GM06990 (cell line): ENCODE measurements at regions not wholly inside any gene's neighbourhood (a gene's known extent, or its start where the extent isn't known, plus 50 kb on each side); places are given as distances from the start of the nearest gene placed in this dataset.

Experiments
- DNase-seq: peaks from one replicate; pipeline ENCODE4 v3.0.0-alpha.2; 2011; ENCODE audit not compliant: insufficient read length; ENCODE audit errors: extremely low read depth
- H3K27me3 ChIP-seq: replicated peaks from 2 replicates; pipeline ENCODE4 v1.6.0; 2011; ENCODE audit warnings: low read length; ENCODE audit not compliant: control insufficient read depth, insufficient read depth
- H3K36me3 ChIP-seq: 2 replicates; pipeline ENCODE4 v1.5.1; 2011; ENCODE audit warnings: low read length; ENCODE audit not compliant: control insufficient read depth, insufficient read depth
- H3K4me3 ChIP-seq: replicated peaks from 2 replicates; pipeline ENCODE4 v1.5.1; 2011; ENCODE audit warnings: low read depth, mild to moderate bottlenecking, control low read depth, low read length
- TF ChIP-seq, protein P1 (sequence below): IDR thresholded peaks from 2 replicates; pipeline ENCODE4 v1.5.1; 2011; ENCODE audit warnings: low read length, control low read depth, mild to moderate bottlenecking, inconsistent platforms; ENCODE audit not compliant: insufficient read depth, poor library complexity, severe bottlenecking

DNA sequence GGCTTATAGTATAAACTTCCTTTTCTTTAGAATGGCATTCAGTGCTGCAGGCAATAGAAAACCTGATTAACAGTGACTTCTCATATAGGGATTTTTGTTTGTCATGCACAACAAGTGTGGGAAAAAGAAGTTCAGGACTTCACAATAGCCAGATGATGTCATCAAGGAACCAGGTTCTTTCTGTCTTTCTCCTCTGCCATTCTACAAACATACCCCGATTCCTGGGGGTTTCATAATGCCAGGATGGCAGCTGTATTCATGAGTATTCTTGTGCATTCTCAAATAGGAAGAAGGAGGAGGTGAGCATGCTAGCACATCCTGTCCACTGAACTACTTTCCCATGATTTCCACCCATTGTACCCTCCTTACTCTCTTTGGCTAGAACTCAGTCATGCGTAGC, 182.7 kb upstream of the EEA1 start:
- Histone ChIP-seq H3K4me3 (no peak overlapping the region), H3K27me3 (no peaks in the 10 kb centered on the region), H3K36me3 (no peaks in the 10 kb centered on the region)
- TF ChIP-seq, protein P1, sequence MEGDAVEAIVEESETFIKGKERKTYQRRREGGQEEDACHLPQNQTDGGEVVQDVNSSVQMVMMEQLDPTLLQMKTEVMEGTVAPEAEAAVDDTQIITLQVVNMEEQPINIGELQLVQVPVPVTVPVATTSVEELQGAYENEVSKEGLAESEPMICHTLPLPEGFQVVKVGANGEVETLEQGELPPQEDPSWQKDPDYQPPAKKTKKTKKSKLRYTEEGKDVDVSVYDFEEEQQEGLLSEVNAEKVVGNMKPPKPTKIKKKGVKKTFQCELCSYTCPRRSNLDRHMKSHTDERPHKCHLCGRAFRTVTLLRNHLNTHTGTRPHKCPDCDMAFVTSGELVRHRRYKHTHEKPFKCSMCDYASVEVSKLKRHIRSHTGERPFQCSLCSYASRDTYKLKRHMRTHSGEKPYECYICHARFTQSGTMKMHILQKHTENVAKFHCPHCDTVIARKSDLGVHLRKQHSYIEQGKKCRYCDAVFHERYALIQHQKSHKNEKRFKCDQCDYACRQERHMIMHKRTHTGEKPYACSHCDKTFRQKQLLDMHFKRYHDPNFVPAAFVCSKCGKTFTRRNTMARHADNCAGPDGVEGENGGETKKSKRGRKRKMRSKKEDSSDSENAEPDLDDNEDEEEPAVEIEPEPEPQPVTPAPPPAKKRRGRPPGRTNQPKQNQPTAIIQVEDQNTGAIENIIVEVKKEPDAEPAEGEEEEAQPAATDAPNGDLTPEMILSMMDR: no peak
- DNase-seq: no peak

DNA sequence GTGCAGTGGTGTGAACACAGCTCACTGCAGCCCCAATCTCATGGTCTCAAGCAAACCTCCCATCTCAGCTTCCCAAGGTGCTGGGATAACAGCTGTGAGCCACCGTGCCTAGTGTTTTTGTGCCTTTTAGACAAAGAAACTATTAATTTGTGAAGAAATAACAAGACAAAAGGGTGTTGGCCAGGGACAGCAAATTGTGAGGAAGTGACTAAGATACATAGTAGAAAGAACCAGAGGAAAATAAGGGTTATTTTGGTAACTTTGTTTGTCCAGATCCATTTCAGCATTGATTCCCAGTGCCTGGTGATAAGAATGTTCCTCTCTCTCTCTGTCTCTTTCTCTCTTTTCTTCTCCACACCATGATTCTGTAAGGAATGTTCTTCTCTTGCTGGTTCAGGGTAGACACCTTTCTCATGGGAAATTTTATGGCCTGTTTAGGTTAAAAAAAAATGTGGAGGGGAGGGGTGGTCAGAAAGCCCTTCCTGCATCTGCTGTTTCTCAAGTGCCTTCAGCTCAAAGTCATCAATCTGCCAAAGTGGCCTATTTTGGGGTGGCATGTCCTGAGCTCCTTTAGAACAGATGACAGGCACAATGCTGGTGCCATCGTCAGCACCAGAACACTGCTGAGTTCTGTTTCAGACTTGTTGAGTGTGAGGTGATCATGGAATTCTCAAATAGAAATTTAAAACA, 184.4 kb upstream of the EEA1 start:
- Histone ChIP-seq H3K4me3 (no peak overlapping the region), H3K27me3 (no peaks in the 10 kb centered on the region), H3K36me3 (no peaks in the 10 kb centered on the region)
- TF ChIP-seq, protein P1: no peak
- DNase-seq: no peak

DNA sequence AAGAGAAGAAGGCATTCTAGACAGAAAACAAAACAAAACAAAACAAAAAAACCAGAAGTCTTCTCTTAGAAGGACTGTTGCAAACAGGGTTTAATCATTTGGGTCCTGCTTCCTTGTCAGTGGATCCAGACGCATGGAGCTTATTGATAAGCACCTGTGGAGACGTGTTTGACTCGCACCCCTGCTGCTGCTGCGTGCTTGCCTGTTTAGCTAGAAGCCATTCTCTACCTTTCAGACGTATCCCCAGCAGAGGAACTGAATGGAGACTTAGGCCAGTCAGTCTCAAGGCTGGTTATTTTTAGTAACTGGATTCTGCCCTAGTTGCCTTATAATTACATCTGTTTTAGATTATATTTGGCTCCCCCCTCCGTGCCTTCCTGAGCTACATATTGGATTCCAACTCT, 186.1 kb upstream of the EEA1 start:
- no peak for DNase-seq
- TF ChIP-seq, protein P1: no peak
- no peaks in the 10 kb centered on the region for H3K36me3 ChIP-seq
- H3K27me3 ChIP-seq: no peaks in the 10 kb centered on the region
- H3K4me3 ChIP-seq: no peak overlapping the region

DNA sequence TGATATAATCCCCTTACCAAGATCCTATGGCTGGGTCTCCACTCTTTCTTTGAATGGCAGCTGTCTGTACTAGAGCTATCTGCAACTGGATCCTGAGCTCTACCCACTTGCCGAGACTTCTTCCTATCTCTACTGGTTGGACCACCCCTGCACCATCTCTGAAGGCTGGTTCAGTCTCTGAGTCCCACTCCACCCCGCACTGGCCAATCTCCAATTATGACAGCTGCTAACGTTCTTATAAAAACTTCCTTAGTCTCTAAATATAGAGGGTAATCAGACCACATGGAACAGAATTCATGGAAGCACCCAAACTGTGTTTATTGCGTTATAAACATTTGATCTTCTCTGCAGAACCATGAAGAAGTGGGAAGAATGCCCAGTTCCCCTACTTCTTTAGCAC, 186.6 kb upstream of the EEA1 start:
- no peaks in the 10 kb centered on the region for H3K36me3 ChIP-seq
- no peak for DNase-seq
- H3K27me3 ChIP-seq: no peaks in the 10 kb centered on the region
- TF ChIP-seq, protein P1: no peak
- H3K4me3 ChIP-seq: no peak overlapping the region

DNA sequence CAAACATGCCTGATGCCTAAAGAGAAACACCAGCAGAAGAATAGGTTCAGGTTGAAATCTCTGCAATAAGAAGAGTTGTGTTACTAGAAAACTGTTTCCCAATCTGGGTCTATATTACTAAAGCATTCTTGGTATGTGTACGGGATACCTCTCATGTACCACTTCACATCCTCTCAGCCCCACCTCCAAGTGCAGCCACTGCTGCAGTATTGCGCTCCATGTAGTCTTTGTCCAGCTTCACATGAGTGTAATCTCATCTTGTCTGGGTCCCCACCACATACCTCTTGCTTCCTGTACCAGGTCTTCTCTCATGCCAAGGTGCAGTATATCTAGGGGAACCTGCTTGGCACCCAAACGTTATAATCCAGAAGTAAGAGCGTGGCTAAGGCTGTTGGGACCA, 187.5 kb upstream of the EEA1 start:
- no peaks in the 10 kb centered on the region for H3K36me3 ChIP-seq

More for the DNA sequence above, 187.5 kb upstream of the EEA1 start:
- H3K4me3 ChIP-seq: no peak overlapping the region
- H3K27me3 ChIP-seq: no peaks in the 10 kb centered on the region
- DNase-seq: no peak
- TF ChIP-seq, protein P1: no peak
